Epithelial cell of esophagus (primary cell): ENCODE measurements at regions not wholly inside any gene's neighbourhood (a gene's known extent, or its start where the extent isn't known, plus 50 kb on each side); places are given as distances from the start of the nearest gene placed in this dataset.

Experiments used
- DNase-seq: peaks from one replicate; pipeline ENCODE4 v3.0.0; 2010; ENCODE audit warnings: low read depth
- H3K4me3 ChIP-seq: 2 replicates; pipeline ENCODE4 v1.5.1; 2011; ENCODE audit warnings: mild to moderate bottlenecking, low read length, control low read depth
- TF ChIP-seq, protein P1 (sequence below): IDR thresholded peaks from 2 replicates; pipeline ENCODE4 v1.5.1; 2011; ENCODE audit warnings: low read depth, mild to moderate bottlenecking, low read length, control low read depth, inconsistent platforms; ENCODE audit not compliant: insufficient read depth; ENCODE audit errors: missing control alignments

GRCh38 chr12:114875313-114875712 lies 191.3 kb upstream of the TBX3 start:
- DNase-seq: no peak
- H3K4me3 ChIP-seq: no peak overlapping the region
- TF ChIP-seq, protein P1, sequence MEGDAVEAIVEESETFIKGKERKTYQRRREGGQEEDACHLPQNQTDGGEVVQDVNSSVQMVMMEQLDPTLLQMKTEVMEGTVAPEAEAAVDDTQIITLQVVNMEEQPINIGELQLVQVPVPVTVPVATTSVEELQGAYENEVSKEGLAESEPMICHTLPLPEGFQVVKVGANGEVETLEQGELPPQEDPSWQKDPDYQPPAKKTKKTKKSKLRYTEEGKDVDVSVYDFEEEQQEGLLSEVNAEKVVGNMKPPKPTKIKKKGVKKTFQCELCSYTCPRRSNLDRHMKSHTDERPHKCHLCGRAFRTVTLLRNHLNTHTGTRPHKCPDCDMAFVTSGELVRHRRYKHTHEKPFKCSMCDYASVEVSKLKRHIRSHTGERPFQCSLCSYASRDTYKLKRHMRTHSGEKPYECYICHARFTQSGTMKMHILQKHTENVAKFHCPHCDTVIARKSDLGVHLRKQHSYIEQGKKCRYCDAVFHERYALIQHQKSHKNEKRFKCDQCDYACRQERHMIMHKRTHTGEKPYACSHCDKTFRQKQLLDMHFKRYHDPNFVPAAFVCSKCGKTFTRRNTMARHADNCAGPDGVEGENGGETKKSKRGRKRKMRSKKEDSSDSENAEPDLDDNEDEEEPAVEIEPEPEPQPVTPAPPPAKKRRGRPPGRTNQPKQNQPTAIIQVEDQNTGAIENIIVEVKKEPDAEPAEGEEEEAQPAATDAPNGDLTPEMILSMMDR: no peak

GRCh38 chr12:114873656-114874055 lies 189.7 kb upstream of the TBX3 start:
- TF ChIP-seq, protein P1: no peak
- H3K4me3 ChIP-seq: no peak overlapping the region
- no peak for DNase-seq

- TF ChIP-seq, protein P1: no peak
- no peak for DNase-seq
- H3K4me3 ChIP-seq: no peak overlapping the region
Observed at GRCh38 chr12:114868995-114869834, 185.2 kb upstream of the TBX3 start.

DNA sequence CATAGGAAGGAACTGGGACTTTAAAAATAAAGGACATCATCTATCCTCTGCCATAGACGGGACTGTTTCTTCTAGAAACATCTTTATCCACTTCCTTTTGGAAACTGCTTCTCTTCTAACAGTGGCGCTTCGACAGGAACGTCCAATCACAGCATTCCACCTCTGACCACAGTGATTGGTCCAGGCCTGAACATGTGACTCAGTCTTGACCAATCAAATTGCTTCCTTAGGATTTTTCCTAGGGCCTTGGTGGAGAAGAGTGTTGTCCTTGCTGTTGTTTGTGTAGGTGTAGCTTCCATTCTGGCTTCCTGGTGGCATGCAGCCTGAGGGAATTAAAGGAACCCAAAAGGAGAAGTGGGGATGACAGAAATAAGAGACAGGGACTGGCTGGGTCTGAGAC lies 182.4 kb upstream of the TBX3 start:
- TF ChIP-seq, protein P1: no peak
- no peak overlapping the region for H3K4me3 ChIP-seq
- no peak for DNase-seq

GRCh38 chr12:114864837-114865551 lies 181.0 kb upstream of the TBX3 start:
- H3K4me3 ChIP-seq: no peak overlapping the region
- TF ChIP-seq, protein P1: no peak
- DNase-seq: no peak

- TF ChIP-seq, protein P1: no peak
- DNase-seq: no peak
- no peak overlapping the region for H3K4me3 ChIP-seq
Observed at GRCh38 chr12:114863911-114864310, 179.9 kb upstream of the TBX3 start.

DNA sequence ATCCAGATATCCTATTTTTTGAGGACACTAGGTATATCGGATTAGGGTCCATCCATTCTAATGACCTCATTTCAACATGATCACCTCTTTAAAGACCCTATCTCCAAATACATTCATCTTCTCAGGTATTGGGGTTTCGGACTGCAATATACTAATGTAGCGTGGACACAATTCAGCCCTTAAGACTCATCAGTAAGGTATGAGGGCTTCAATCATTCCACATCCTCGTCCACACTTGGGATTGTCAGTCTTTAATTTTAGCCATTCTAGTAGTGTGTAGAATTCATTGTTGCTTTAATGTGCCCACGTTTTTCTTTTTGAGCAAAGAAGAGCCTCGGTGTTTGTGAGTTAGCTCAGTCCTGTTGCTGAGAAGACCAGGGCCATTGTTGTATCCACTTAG lies 177.0 kb upstream of the TBX3 start:
- DNase-seq: no peak
- TF ChIP-seq, protein P1: no peak
- no peak overlapping the region for H3K4me3 ChIP-seq
